Naive B cell (primary cell): ENCODE measurements at regions not wholly inside any gene's neighbourhood (a gene's known extent, or its start where the extent isn't known, plus 50 kb on each side); places are given as distances from the start of the nearest gene placed in this dataset.
"Not testable (repeated sequence)": the region's sequence is repeated elsewhere in the genome, so short reads cannot be mapped to it uniquely, and the experiment has no call there.

ENCODE experiments used
- ATAC-seq, 2 donors: fragments of 150-1000 bp; cut with Tn5 transposase; 2 replicates each; pipeline ENCODE4 v1.10.0; 2021; ENCODE audit warnings: low read depth in 2 of 2, mild to moderate bottlenecking in 2 of 2, moderate library complexity in 2 of 2
- DNase-seq: peaks from one replicate; pipeline ENCODE4 v3.0.0; 2022
- H3K27ac Mint-ChIP-seq, 6 donors: one replicate each; pipeline ENCODE4 v1.8.0; 2020 to 2022; ENCODE audit warnings: mild to moderate bottlenecking in 6 of 6, mixed read lengths in 6 of 6, moderate library complexity in 5 of 6, inconsistent platforms in 2 of 6
- H3K27me3 Mint-ChIP-seq, 3 donors: one replicate each; pipeline ENCODE4 v1.8.0; 2021 to 2022; ENCODE audit warnings: mixed read lengths in 3 of 3, mild to moderate bottlenecking in 1 of 3
- H3K36me3 Mint-ChIP-seq, 2 donors: one replicate each; pipeline ENCODE4 v1.8.0; 2020 to 2022; ENCODE audit warnings: mixed read lengths in 2 of 2, inconsistent platforms in 1 of 2, mild to moderate bottlenecking in 1 of 2
- H3K4me1 Mint-ChIP-seq, 3 donors: one replicate each; pipeline ENCODE4 v1.8.0; 2020 to 2022; ENCODE audit warnings: mixed read lengths in 3 of 3, inconsistent platforms in 1 of 3, mild to moderate bottlenecking in 1 of 3, moderate library complexity in 1 of 3
- H3K4me3 Mint-ChIP-seq, 8 donors: one replicate each; pipeline ENCODE4 v1.8.0; 2020 to 2022; ENCODE audit warnings: mild to moderate bottlenecking in 8 of 8, mixed read lengths in 8 of 8, moderate library complexity in 8 of 8, inconsistent platforms in 2 of 8
- H3K9me3 Mint-ChIP-seq, 7 donors: one replicate each; pipeline ENCODE4 v1.8.0; 2020 to 2022; ENCODE audit warnings: mixed read lengths in 7 of 7, mild to moderate bottlenecking in 5 of 7, inconsistent platforms in 2 of 7, moderate library complexity in 1 of 7

- H3K36me3 Mint-ChIP-seq = no peaks in the 10 kb centered on the region
- peaks cover 0 to 4% (median 0%) of the 10 kb centered on the region in 7 donors for H3K9me3 Mint-ChIP-seq
Observed at GRCh38 chr6:48525849-48526248, 414.9 kb upstream of the PTCHD4 start.

GRCh38 chr6:48520951-48521350 lies 410.0 kb upstream of the PTCHD4 start:
- H3K9me3 Mint-ChIP-seq = peaks cover 0 to 4% (median 3%) of the 10 kb centered on the region in 7 donors

More at GRCh38 chr6:48525849-48526248, 414.9 kb upstream of the PTCHD4 start:
- ATAC-seq = no peak
- Mint-ChIP-seq H3K27ac (no peak overlapping the region), H3K4me3 (no peak overlapping the region), H3K27me3 (no peaks in the 10 kb centered on the region), H3K4me1 (no peaks in the 10 kb centered on the region)
- DNase-seq = no peak

GRCh38 chr6:48512390-48512789 lies 401.4 kb upstream of the PTCHD4 start:
- Mint-ChIP-seq H3K4me3 (no peak overlapping the region), H3K27me3 (no peaks in the 10 kb centered on the region), H3K36me3 (no peaks in the 10 kb centered on the region), H3K4me1 (no peaks in the 10 kb centered on the region), H3K27ac (no peak overlapping the region), H3K9me3 (peaks cover 0 to 10% (median 2%) of the 10 kb centered on the region in 7 donors)
- ATAC-seq (no peak), DNase-seq (no peak)

More at GRCh38 chr6:48520951-48521350, 410.0 kb upstream of the PTCHD4 start:
- no peak for DNase-seq
- Mint-ChIP-seq H3K36me3 (no peaks in the 10 kb centered on the region), H3K27ac (no peak overlapping the region), H3K4me3 (no peak overlapping the region), H3K27me3 (no peaks in the 10 kb centered on the region), H3K4me1 (no peaks in the 10 kb centered on the region)
- ATAC-seq = no peak

GRCh38 chr6:48511378-48511777 lies 400.4 kb upstream of the PTCHD4 start:
- DNase-seq = no peak
- Mint-ChIP-seq H3K4me3 (no peak overlapping the region), H3K4me1 (no peaks in the 10 kb centered on the region), H3K36me3 (no peaks in the 10 kb centered on the region), H3K27ac (no peak overlapping the region), H3K27me3 (no peaks in the 10 kb centered on the region), H3K9me3 (peaks cover 0 to 19% (median 2%) of the 10 kb centered on the region in 7 donors)
- no peak for ATAC-seq

GRCh38 chr6:48505621-48506020 lies 394.6 kb upstream of the PTCHD4 start:
- Mint-ChIP-seq H3K4me3 (no peak overlapping the region), H3K27ac (no peak overlapping the region), H3K27me3 (no peaks in the 10 kb centered on the region), H3K4me1 (no peaks in the 10 kb centered on the region), H3K9me3 (peaks cover 0 to 16% (median 8%) of the 10 kb centered on the region in 7 donors), H3K36me3 (no peaks in the 10 kb centered on the region)
- no peak for DNase-seq
- ATAC-seq = no peak

- not testable (repeated sequence) for ATAC-seq, H3K4me1 Mint-ChIP-seq, H3K27me3 Mint-ChIP-seq, DNase-seq, H3K27ac Mint-ChIP-seq, H3K36me3 Mint-ChIP-seq, H3K4me3 Mint-ChIP-seq
- H3K9me3 Mint-ChIP-seq = peaks cover 0 to 12% (median 3%) of the 10 kb centered on the region in 7 donors
Observed at GRCh38 chr6:48493432-48493831, 382.4 kb upstream of the PTCHD4 start.

- H3K9me3 Mint-ChIP-seq = peaks cover 0 to 10% (median 3%) of the 10 kb centered on the region in 7 donors
- H3K4me1 Mint-ChIP-seq = no peaks in the 10 kb centered on the region
- no peaks in the 10 kb centered on the region for H3K27me3 Mint-ChIP-seq
- ATAC-seq (no peak), DNase-seq (no peak)
- H3K4me3 Mint-ChIP-seq = no peak overlapping the region
- H3K27ac Mint-ChIP-seq = no peak overlapping the region
- H3K36me3 Mint-ChIP-seq = no peaks in the 10 kb centered on the region
Observed at GRCh38 chr6:48490658-48491057, 379.7 kb upstream of the PTCHD4 start.

GRCh38 chr6:48486876-48487275 lies 375.9 kb upstream of the PTCHD4 start:
- Mint-ChIP-seq H3K4me1 (no peaks in the 10 kb centered on the region), H3K36me3 (no peaks in the 10 kb centered on the region), H3K27me3 (no peaks in the 10 kb centered on the region), H3K9me3 (peaks cover 0 to 14% (median 4%) of the 10 kb centered on the region in 7 donors), H3K27ac (no peak overlapping the region), H3K4me3 (no peak overlapping the region)
- no peak for DNase-seq
- ATAC-seq = no peak

GRCh38 chr6:48486373-48486772 lies 375.4 kb upstream of the PTCHD4 start:
- no peak overlapping the region for H3K27ac Mint-ChIP-seq
- no peaks in the 10 kb centered on the region for H3K27me3 Mint-ChIP-seq
- no peaks in the 10 kb centered on the region for H3K4me1 Mint-ChIP-seq
- no peaks in the 10 kb centered on the region for H3K36me3 Mint-ChIP-seq
- ATAC-seq = no peak
- H3K9me3 Mint-ChIP-seq = peaks cover 0 to 10% (median 6%) of the 10 kb centered on the region in 7 donors
- no peak for DNase-seq
- H3K4me3 Mint-ChIP-seq = no peak overlapping the region

GRCh38 chr6:48476257-48476656 lies 365.3 kb upstream of the PTCHD4 start:
- DNase-seq = no peak
- Mint-ChIP-seq H3K4me3 (no peak overlapping the region), H3K36me3 (no peaks in the 10 kb centered on the region), H3K4me1 (no peaks in the 10 kb centered on the region), H3K27ac (no peak overlapping the region), H3K27me3 (no peaks in the 10 kb centered on the region), H3K9me3 (peaks cover 0 to 5% (median 3%) of the 10 kb centered on the region in 7 donors)
- no peak for ATAC-seq

- no peaks in the 10 kb centered on the region for H3K4me1 Mint-ChIP-seq
- ATAC-seq = no peak
- no peak overlapping the region for H3K27ac Mint-ChIP-seq
- H3K27me3 Mint-ChIP-seq = no peaks in the 10 kb centered on the region
- H3K4me3 Mint-ChIP-seq = no peak overlapping the region
- peaks cover 0 to 5% (median 1%) of the 10 kb centered on the region in 7 donors for H3K9me3 Mint-ChIP-seq
- no peaks in the 10 kb centered on the region for H3K36me3 Mint-ChIP-seq
- DNase-seq = no peak
Observed at GRCh38 chr6:48475275-48475674, 364.3 kb upstream of the PTCHD4 start.

GRCh38 chr6:48474830-48475229 lies 363.8 kb upstream of the PTCHD4 start:
- DNase-seq (no peak), ATAC-seq (no peak)
- Mint-ChIP-seq H3K36me3 (no peaks in the 10 kb centered on the region), H3K27ac (no peak overlapping the region), H3K4me3 (no peak overlapping the region), H3K9me3 (peaks cover 0 to 5% (median 2%) of the 10 kb centered on the region in 7 donors), H3K4me1 (no peaks in the 10 kb centered on the region), H3K27me3 (no peaks in the 10 kb centered on the region)

- no peak overlapping the region for H3K4me3 Mint-ChIP-seq
- H3K27me3 Mint-ChIP-seq = no peaks in the 10 kb centered on the region
- H3K36me3 Mint-ChIP-seq = no peaks in the 10 kb centered on the region
- no peaks in the 10 kb centered on the region for H3K4me1 Mint-ChIP-seq
- no peak for ATAC-seq
- peaks cover 0 to 5% (median 2%) of the 10 kb centered on the region in 7 donors for H3K9me3 Mint-ChIP-seq
- no peak overlapping the region for H3K27ac Mint-ChIP-seq
- DNase-seq = no peak
Observed at GRCh38 chr6:48474136-48474535, 363.1 kb upstream of the PTCHD4 start.

- no peak overlapping the region for H3K27ac Mint-ChIP-seq
- H3K4me3 Mint-ChIP-seq = no peak overlapping the region
- no peaks in the 10 kb centered on the region for H3K4me1 Mint-ChIP-seq
- H3K9me3 Mint-ChIP-seq = peaks cover 0 to 4% (median 0%) of the 10 kb centered on the region in 7 donors
- ATAC-seq (no peak), DNase-seq (no peak)
- no peaks in the 10 kb centered on the region for H3K36me3 Mint-ChIP-seq
- H3K27me3 Mint-ChIP-seq = no peaks in the 10 kb centered on the region
Observed at GRCh38 chr6:48472535-48472934, 361.5 kb upstream of the PTCHD4 start.

GRCh38 chr6:48472091-48472490 lies 361.1 kb upstream of the PTCHD4 start:
- no peaks in the 10 kb centered on the region for H3K4me1 Mint-ChIP-seq
- H3K9me3 Mint-ChIP-seq = peaks cover 0 to 4% (median 2%) of the 10 kb centered on the region in 7 donors
- no peaks in the 10 kb centered on the region for H3K36me3 Mint-ChIP-seq
- no peak overlapping the region for H3K4me3 Mint-ChIP-seq
- no peak for DNase-seq
- no peak overlapping the region for H3K27ac Mint-ChIP-seq
- no peaks in the 10 kb centered on the region for H3K27me3 Mint-ChIP-seq
- no peak for ATAC-seq
